Testis (tissue), 2 donors: ENCODE measurements at regions not wholly inside any gene's neighbourhood (a gene's known extent, or its start where the extent isn't known, plus 50 kb on each side); places are given as distances from the start of the nearest gene placed in this dataset.

Source experiments
- DNase-seq: peaks from one replicate; pipeline ENCODE4 v3.0.0-alpha.2; 2019
- H3K27ac ChIP-seq, 2 donors: fragments of 200-600 bp; sonication (generic); one replicate each; pipeline ENCODE4 v1.5.1; 2019
- H3K27me3 ChIP-seq: fragments of 200-600 bp; sonication (generic); one replicate; pipeline ENCODE4 v1.5.1; 2019
- H3K36me3 ChIP-seq: fragments of 200-600 bp; sonication (generic); one replicate; pipeline ENCODE4 v1.5.1; 2017; ENCODE audit warnings: low read depth; ENCODE audit errors: missing control alignments
- H3K4me1 ChIP-seq: fragments of 200-600 bp; sonication (generic); one replicate; pipeline ENCODE4 v1.5.1; 2019
- H3K4me3 ChIP-seq, 2 donors: fragments of 200-600 bp; sonication (generic); one replicate each; pipeline ENCODE4 v1.5.1; 2017 to 2019
- H3K9me3 ChIP-seq: fragments of 200-600 bp; sonication (generic); one replicate; pipeline ENCODE4 v1.5.1; 2017
- CTCF ChIP-seq, 3 experiments: fragments of 450-650 bp in 2 of 3; fragments of 200-600 bp in 1 of 3; sonication (generic) in 1 of 3; IDR thresholded peaks; one replicate each; pipeline ENCODE4 v1.5.1; 2016 to 2019; ENCODE audit warnings: antibody characterized with exemption in 3 of 3, mild to moderate bottlenecking in 2 of 3, moderate library complexity in 1 of 3
- POLR2A ChIP-seq: fragments of 450-650 bp; IDR thresholded peaks from one replicate; pipeline ENCODE4 v1.6.1; 2017; ENCODE audit warnings: antibody characterized with exemption, mild to moderate bottlenecking, moderate library complexity
- WGBS, 2 donors: methylation state at CpG; one replicate each; pipeline ENCODE4 v1.1.5; 2018; 5-methylcytosine and 5-hydroxymethylcytosine counted together
- intact Hi-C: fragments of 100-400 bp; cut with DNase I; formaldehyde crosslinking; loops from one replicate; pipeline ENCODE4 v1.15.1; 2023; ENCODE audit warnings: low total_unique reads

- DNase-seq: no peak
- TF ChIP-seq POLR2A (no peak), CTCF (IDR thresholded peaks at IDR 0.05) (no peak)
- no peaks in the 10 kb centered on the region for H3K9me3 ChIP-seq
- H3K4me3 ChIP-seq: no peak overlapping the region
- no peaks in the 10 kb centered on the region for H3K36me3 ChIP-seq
- intact Hi-C loops: no loop called here
- H3K27ac ChIP-seq: no peak overlapping the region
- H3K4me1 ChIP-seq: no peaks in the 10 kb centered on the region
- H3K27me3 ChIP-seq: no peaks in the 10 kb centered on the region
- 50 to 83% methylated on average over 3 to 9 of the region's 9 CpGs for WGBS, 2 donors
These were observed 781.6 kb downstream of the BRD1 start for GRCh38 chr22:49046000-49046545.

DNA sequence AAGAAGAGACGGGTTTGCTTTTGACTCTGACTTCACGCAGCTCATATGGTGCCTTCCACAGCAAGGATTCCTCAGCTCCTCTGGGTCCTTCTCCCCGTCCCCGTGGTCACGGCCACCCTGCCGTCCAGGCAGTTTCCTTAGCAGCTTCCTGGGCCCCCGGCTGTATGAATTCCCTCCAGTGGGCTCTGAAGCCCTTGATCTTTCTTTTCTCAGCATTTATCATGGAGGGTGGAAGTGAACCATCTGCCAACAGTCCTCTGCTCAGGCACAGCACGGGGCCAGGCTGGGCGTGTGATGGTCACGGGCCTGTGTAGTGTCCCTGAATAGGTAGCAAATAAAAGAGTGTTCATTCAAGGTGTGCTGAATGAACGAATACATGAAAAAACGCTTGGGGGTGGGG, 782.4 kb downstream of the BRD1 start:
- WGBS, 2 donors: 91 to 93% methylated on average over 10 to 12 of the region's 12 CpGs
- no peaks in the 10 kb centered on the region for H3K27me3 ChIP-seq
- no peak for DNase-seq
- H3K4me1 ChIP-seq: no peaks in the 10 kb centered on the region
- no peaks in the 10 kb centered on the region for H3K36me3 ChIP-seq
- TF ChIP-seq CTCF (IDR thresholded peaks at IDR 0.05): no peak
- TF ChIP-seq POLR2A: no peak
- H3K9me3 ChIP-seq: no peaks in the 10 kb centered on the region
- no peak overlapping the region for H3K27ac ChIP-seq
- no peak overlapping the region for H3K4me3 ChIP-seq
- intact Hi-C loops: no loop called here

DNA sequence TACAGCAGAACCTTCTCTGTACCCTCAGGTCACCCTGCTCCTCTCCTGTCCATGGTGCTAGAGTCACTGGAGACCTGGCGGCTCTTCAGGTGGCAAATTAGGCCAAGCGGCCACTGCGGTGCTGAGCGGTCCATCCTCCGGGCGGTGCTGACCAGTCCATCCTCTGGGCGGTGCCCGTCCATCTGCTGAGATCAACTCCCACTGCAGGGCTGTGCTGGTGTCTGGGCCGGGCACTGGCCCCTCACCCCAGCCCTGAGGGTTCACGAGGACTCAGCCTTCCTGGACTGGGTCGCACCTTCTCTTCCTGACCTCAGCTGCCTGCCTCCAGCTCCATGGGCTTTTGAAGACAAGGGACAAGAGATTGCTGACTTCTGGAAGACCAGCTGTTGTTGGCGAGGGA, 782.9 kb downstream of the BRD1 start:
- H3K27me3 ChIP-seq: no peaks in the 10 kb centered on the region
- intact Hi-C loops: no loop called here
- no peaks in the 10 kb centered on the region for H3K9me3 ChIP-seq
- 83 to 90% methylated on average over 4 to 12 of the region's 12 CpGs for WGBS, 2 donors
- TF ChIP-seq CTCF (IDR thresholded peaks at IDR 0.05): no peak
- TF ChIP-seq POLR2A: no peak
- no peak overlapping the region for H3K27ac ChIP-seq
- no peak overlapping the region for H3K4me3 ChIP-seq
- DNase-seq: no peak
- H3K36me3 ChIP-seq: no peaks in the 10 kb centered on the region
- no peaks in the 10 kb centered on the region for H3K4me1 ChIP-seq

GRCh38 chr22:49044091-49044490, 783.6 kb downstream of the BRD1 start:
- H3K4me3 ChIP-seq: no peak overlapping the region
- DNase-seq: no peak
- no peaks in the 10 kb centered on the region for H3K9me3 ChIP-seq
- H3K27me3 ChIP-seq: no peaks in the 10 kb centered on the region
- H3K27ac ChIP-seq: no peak overlapping the region
- TF ChIP-seq CTCF (IDR thresholded peaks at IDR 0.05): no peak
- no peaks in the 10 kb centered on the region for H3K36me3 ChIP-seq
- intact Hi-C loops: no loop called here
- 83 to 87% methylated on average over 16 of the region's 16 CpGs for WGBS, 2 donors
- no peaks in the 10 kb centered on the region for H3K4me1 ChIP-seq
